Adrenal gland (tissue), 5 donors: ENCODE measurements at regions not wholly inside any gene's neighbourhood (a gene's known extent, or its start where the extent isn't known, plus 50 kb on each side); places are given as distances from the start of the nearest gene placed in this dataset.

Source experiments
- POLR2A ChIP-seq, 2 donors: fragments of 450-650 bp; IDR thresholded peaks; one replicate each; pipeline ENCODE4 v1.6.1; 2017; ENCODE audit warnings: antibody characterized with exemption in 2 of 2, mild to moderate bottlenecking in 2 of 2, moderate library complexity in 1 of 2
- TF ChIP-seq, protein P1 (sequence below), 6 experiments: fragments of 450-650 bp in 4 of 6; fragments of 200-600 bp in 2 of 6; sonication (generic) in 1 of 6; IDR thresholded peaks; 1 replicate in 5 of 6; 2 replicates in 1 of 6; pipeline versions ENCODE4 v1.5.1 to v1.8.0; 2016 to 2021; ENCODE audit warnings: antibody characterized with exemption in 6 of 6, mild to moderate bottlenecking in 2 of 6, moderate library complexity in 1 of 6
- donor health status: DM: no; HTN: no; CAD: no.

DNA sequence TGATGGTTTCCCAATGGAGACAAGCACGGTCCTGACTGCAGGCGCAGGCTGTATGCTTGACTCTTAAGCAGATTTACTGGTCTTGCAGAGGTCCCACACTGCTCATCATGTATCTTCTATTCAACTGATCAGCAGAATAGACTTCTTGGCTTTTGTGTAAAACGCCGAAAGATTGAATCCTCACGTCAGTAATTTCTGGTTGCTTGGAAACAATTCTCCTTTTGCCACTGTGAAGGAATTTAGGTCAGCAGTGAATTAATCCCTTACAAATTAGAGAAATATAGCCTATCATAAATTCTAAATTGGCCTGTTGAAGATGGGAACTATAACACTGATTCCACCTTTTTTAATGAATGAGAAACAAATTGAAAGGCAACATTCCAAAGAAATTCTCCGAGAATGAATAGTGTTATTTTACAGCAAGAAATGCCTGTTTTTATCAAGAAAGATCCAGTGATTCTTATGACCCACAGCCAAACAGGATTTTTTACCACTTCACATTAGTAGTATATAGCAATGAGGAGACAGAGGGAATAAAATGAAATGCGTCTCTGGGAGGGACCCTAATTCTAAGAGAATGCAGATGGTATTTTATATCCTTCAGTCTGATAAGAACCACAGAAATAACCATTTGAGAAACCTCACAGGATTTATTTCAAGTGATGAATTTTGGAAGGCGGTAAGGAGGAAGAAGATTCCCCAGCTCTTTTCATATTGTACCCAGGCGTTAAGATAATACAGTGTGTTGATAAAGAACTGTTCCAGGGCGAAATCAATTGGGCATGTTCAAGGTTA lies 362.5 kb downstream of the RAB38 start:
- TF ChIP-seq, protein P1, sequence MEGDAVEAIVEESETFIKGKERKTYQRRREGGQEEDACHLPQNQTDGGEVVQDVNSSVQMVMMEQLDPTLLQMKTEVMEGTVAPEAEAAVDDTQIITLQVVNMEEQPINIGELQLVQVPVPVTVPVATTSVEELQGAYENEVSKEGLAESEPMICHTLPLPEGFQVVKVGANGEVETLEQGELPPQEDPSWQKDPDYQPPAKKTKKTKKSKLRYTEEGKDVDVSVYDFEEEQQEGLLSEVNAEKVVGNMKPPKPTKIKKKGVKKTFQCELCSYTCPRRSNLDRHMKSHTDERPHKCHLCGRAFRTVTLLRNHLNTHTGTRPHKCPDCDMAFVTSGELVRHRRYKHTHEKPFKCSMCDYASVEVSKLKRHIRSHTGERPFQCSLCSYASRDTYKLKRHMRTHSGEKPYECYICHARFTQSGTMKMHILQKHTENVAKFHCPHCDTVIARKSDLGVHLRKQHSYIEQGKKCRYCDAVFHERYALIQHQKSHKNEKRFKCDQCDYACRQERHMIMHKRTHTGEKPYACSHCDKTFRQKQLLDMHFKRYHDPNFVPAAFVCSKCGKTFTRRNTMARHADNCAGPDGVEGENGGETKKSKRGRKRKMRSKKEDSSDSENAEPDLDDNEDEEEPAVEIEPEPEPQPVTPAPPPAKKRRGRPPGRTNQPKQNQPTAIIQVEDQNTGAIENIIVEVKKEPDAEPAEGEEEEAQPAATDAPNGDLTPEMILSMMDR (IDR thresholded peaks at IDR 0.05), result no peak
- no peak for TF ChIP-seq POLR2A (IDR thresholded peaks at IDR 0.05)
